GM19035 (cell line): ENCODE measurements at regions not wholly inside any gene's neighbourhood (a gene's known extent, or its start where the extent isn't known, plus 50 kb on each side); places are given as distances from the start of the nearest gene placed in this dataset.
"Not testable (repeated sequence)": the region's sequence is repeated elsewhere in the genome, so short reads cannot be mapped to it uniquely, and the experiment has no call there.

Source experiments
- ATAC-seq: cut with Tn5 transposase; IDR thresholded peaks from one replicate; pipeline ENCODE4 v1.9.1; 2021; ENCODE audit not compliant: unreplicated experiment

- ATAC-seq = no peak
These were observed 244.9 kb downstream of the SEMA3D start for GRCh38 chr7:84941936-84942335.

- ATAC-seq = no peak
These were observed 245.6 kb downstream of the SEMA3D start for GRCh38 chr7:84941291-84941690.

- no peak for ATAC-seq
These were observed 247.0 kb downstream of the SEMA3D start for GRCh38 chr7:84939888-84940287.

GRCh38 chr7:84939442-84939841 lies 247.4 kb downstream of the SEMA3D start:
- no peak for ATAC-seq

- no peak for ATAC-seq
These were observed 262.5 kb downstream of the SEMA3D start for GRCh38 chr7:84924353-84924752.

GRCh38 chr7:84923348-84923747 lies 263.5 kb downstream of the SEMA3D start:
- ATAC-seq = no peak

- ATAC-seq = no peak
These were observed 265.7 kb downstream of the SEMA3D start for GRCh38 chr7:84921154-84921553.

- ATAC-seq = not testable (repeated sequence)
These were observed 269.9 kb downstream of the SEMA3D start for GRCh38 chr7:84916973-84917372.

GRCh38 chr7:84916161-84916560 lies 270.7 kb downstream of the SEMA3D start:
- no peak for ATAC-seq

GRCh38 chr7:84914598-84914997 lies 272.3 kb downstream of the SEMA3D start:
- no peak for ATAC-seq

- ATAC-seq = no peak
These were observed 273.1 kb downstream of the SEMA3D start for GRCh38 chr7:84913731-84914130.

- ATAC-seq = no peak
These were observed 273.7 kb downstream of the SEMA3D start for GRCh38 chr7:84912993-84913635.

- ATAC-seq = no peak
These were observed 274.3 kb downstream of the SEMA3D start for GRCh38 chr7:84912537-84912936.

GRCh38 chr7:84912018-84912417 lies 274.8 kb downstream of the SEMA3D start:
- no peak for ATAC-seq

GRCh38 chr7:84911077-84911476 lies 275.8 kb downstream of the SEMA3D start:
- no peak for ATAC-seq

GRCh38 chr7:84910322-84910721 lies 276.5 kb downstream of the SEMA3D start:
- not testable (repeated sequence) for ATAC-seq

- ATAC-seq = no peak
These were observed 278.6 kb downstream of the SEMA3D start for GRCh38 chr7:84908196-84908793.

GRCh38 chr7:84906889-84907288 lies 280.0 kb downstream of the SEMA3D start:
- no peak for ATAC-seq

- ATAC-seq = no peak
These were observed 282.3 kb downstream of the SEMA3D start for GRCh38 chr7:84904561-84904960.

- no peak for ATAC-seq
These were observed 285.5 kb downstream of the SEMA3D start for GRCh38 chr7:84901366-84901765.

GRCh38 chr7:84900215-84900614 lies 286.6 kb downstream of the SEMA3D start:
- no peak for ATAC-seq

GRCh38 chr7:84895563-84895962 lies 291.3 kb downstream of the SEMA3D start:
- no peak for ATAC-seq

- ATAC-seq = not testable (repeated sequence)
These were observed 303.3 kb downstream of the SEMA3D start for GRCh38 chr7:84883570-84883969.
